Astrocyte of the cerebellum (primary cell): ENCODE measurements at regions not wholly inside any gene's neighbourhood (a gene's known extent, or its start where the extent isn't known, plus 50 kb on each side); places are given as distances from the start of the nearest gene placed in this dataset.
A peak's percentile ranks its signal among the peaks of the same experiment; 100 is the strongest.

Source experiments
- DNase-seq: peaks from one replicate; pipeline ENCODE4 v3.0.0-alpha.2; 2011; ENCODE audit warnings: low read depth
- H3K4me3 ChIP-seq: 2 replicates; pipeline ENCODE4 v1.5.1; 2011; ENCODE audit warnings: mild to moderate bottlenecking, low read depth, low read length, moderate library complexity
- CTCF ChIP-seq: IDR thresholded peaks from 2 replicates; pipeline ENCODE4 v1.5.1; 2012; ENCODE audit warnings: low read length, low read depth, moderate library complexity, mild to moderate bottlenecking; ENCODE audit errors: missing control alignments
- in situ Hi-C: cut with HindIII; loops from 2 replicates; pipeline ENCODE4 v1.10.0; 2017; ENCODE audit warnings: low sequenced_read_pairs

DNA sequence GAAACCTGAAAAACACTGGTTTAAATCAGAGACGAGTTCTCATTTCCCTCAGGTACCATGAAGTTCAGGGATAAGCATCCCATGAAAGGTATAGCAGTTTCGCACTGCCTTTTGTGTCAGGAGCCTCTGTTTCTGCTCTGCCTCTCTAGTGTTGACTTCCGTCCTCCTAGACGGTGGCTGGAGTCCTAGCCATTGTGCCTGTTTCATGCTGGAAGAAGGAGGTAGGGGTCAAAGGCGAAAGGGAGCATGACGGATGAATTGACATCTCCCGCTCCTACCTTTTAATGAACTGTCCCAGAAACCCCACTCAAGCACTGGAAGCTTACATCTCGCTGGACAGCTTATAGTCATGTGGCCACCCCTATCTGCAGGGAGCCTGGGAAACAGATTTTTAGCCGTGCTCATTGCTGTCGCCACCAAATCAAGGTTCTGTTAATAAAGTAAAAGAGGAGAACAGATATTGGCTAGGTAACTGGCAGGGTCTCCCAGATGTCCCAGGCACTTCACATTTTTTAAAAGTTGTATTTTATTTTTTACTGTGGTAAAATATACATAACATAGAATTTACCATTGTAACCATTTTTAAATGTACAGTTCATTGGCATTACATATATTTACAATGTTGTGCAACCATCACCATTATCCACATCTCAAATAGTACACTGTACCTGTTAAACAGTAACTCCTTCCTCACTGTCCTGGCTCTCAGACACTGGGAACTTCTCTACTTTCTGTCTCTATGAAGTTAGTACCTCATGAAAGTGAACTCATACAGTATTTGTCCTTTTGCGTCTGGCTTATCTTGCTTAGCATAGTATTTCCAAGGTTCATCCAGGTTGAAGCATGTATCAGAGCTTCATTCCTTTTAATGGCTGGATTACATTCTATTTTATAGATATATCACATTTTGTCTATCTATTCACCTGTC lies 55.0 kb upstream of the CTLA4 start:
- no peak for TF ChIP-seq CTCF
- in situ Hi-C loops, result loop anchor here (25.0 kb wide), 1 partner anchor 325 kb away; no protein-coding TSS in a partner anchor
- no peak for DNase-seq
- no peak overlapping the region for H3K4me3 ChIP-seq

DNA sequence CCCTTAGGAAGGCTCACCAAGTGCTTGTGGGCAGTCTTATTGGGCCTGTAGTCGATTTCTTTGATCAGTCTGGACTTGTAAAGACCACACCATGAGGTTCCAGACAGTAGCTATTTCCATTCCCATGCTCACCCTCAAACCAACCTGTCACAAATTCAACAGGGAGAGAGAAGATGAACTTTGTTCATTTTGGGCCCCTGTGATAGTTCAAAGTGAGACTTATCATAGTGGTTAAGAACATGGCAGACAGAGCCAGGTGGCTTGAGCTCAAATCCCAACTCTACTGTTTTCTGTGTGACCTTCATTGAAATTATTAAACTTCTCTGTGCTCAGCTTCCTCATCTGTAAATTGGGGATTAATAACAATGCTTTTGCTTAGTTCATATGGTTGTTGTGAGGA lies 53.9 kb upstream of the CTLA4 start:
- H3K4me3 ChIP-seq, result no peak overlapping the region
- in situ Hi-C loops, result loop anchor here (25.0 kb wide), 1 partner anchor 326 kb away; no protein-coding TSS in a partner anchor
- no peak for DNase-seq
- no peak for TF ChIP-seq CTCF

GRCh38 chr2:203814661-203815540 lies 52.7 kb upstream of the CTLA4 start:
- TF ChIP-seq CTCF, result peak; percentile 68
- in situ Hi-C loops, result loop anchor here (25.0 kb wide), 1 partner anchor 328 kb away; no protein-coding TSS in a partner anchor
- peak; percentile 73 for DNase-seq
- no peak overlapping the region for H3K4me3 ChIP-seq

DNA sequence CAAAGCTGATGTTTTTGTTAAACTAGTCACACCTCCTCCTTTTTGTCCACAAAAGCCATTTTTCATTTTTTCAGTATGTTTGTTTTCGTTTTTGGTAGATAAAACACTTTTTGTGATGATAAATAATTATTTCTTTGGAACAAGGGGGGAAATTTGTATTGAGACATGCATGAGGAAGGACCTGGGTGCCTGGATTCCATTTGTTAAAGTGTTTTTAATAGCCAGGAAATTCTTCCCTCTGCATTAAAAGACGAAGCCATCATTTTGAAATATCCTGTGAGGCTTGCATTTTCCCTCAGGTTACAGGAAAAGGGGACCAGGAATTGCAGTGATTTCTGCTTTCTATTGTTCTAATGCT lies 52.1 kb upstream of the CTLA4 start:
- no peak overlapping the region for H3K4me3 ChIP-seq
- DNase-seq, result no peak
- in situ Hi-C loops, result loop anchor here (25.0 kb wide), 1 partner anchor 328 kb away; no protein-coding TSS in a partner anchor
- TF ChIP-seq CTCF, result no peak

GRCh38 chr2:203817147-203817546 lies 50.4 kb upstream of the CTLA4 start:
- in situ Hi-C loops, result loop anchor here (25.0 kb wide), 1 partner anchor 330 kb away; no protein-coding TSS in a partner anchor
- no peak for DNase-seq
- H3K4me3 ChIP-seq, result no peak overlapping the region
- TF ChIP-seq CTCF, result no peak
